ENCODE measurements at regions not wholly inside any gene's neighbourhood (a gene's known extent, or its start where the extent isn't known, plus 50 kb on each side); places are given as distances from the start of the nearest gene placed in this dataset.

DNA sequence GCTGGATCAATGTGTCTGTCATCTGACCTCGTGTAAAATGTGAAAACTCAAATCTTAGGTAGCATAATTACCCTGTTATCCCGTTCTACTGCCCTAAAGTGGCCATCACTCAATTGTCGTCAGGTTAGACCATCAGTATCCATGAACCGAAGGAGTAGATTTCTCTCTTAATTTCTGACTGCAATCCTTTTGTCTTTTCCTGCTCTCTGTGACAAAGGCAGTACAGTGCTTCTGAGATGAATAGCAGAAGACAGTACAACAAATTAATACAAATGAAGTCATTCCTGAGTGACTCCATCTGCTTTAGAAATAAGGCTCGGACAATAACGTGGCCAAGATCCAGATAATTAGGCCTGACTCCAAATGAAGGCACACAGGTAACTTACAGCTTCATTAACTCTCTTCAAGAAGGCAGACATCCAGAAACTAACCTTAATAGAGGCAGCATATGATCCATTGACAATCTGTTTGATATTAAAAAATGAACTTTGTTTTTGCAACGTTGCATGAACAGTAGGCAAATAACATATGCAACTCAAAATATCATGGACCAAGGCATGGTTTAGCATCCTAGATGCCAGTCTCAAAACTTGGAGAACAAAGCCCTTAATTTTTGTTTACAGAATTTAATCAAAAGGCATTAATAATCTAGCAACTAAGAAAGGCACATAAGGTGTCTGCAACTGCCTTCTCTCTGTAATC, 96.7 kb upstream of the CDH20 start:
- Histone ChIP-seq H4K5ac (ENCODE audit: low read depth, low read length) (no peak overlapping the region), H3K27me3 (ENCODE audit: control insufficient read depth, insufficient read depth, low read length) (no peaks in the 10 kb centered on the region), H3K14ac (replicated peaks; ENCODE audit: low read depth, low read length) (no peak overlapping the region), H3K9me1 (ENCODE audit: insufficient read depth, low read length) (no peaks in the 10 kb centered on the region), H2AK9ac (replicated peaks; ENCODE audit: low read depth, low read length, poor library complexity) (no peak overlapping the region), H2BK120ac (ENCODE audit: low read depth, low read length) (no peak overlapping the region), H4K8ac (ENCODE audit: low read depth in 2 of 2, low read length in 2 of 2) (no peak overlapping the region), H2BK5ac (ENCODE audit: low read depth, low read length, poor library complexity, severe bottlenecking) (no peak overlapping the region), H4K91ac (ENCODE audit: insufficient read depth, low read depth, low read length) (no peak overlapping the region), H3K18ac (ENCODE audit: low read depth, low read length) (no peak overlapping the region), H3K4me3 (ENCODE audit: insufficient read depth, low read depth, low read length) (no peak overlapping the region), H4K20me1 (ENCODE audit: insufficient read depth, low read length) (no peaks in the 10 kb centered on the region), H2AK5ac (ENCODE audit: low read depth, low read length) (no peak overlapping the region), H3K36me3 (ENCODE audit: control insufficient read depth, insufficient read depth, low read length) (no peaks in the 10 kb centered on the region), H3K4ac (ENCODE audit: low read depth, low read length) (no peak overlapping the region), H2BK15ac (ENCODE audit: low read depth, low read length) (no peak overlapping the region), H3K4me1 (ENCODE audit: control insufficient read depth, insufficient read depth, low read length) (no peaks in the 10 kb centered on the region), H3K9ac (ENCODE audit: low read depth, low read length) (no peak overlapping the region), H3K56ac (ENCODE audit: extremely low read depth, insufficient read depth, low read length) (no peak overlapping the region), H2AFZ (replicated peaks; ENCODE audit: low read length, poor library complexity) (no peak overlapping the region), H2BK20ac (ENCODE audit: low read depth, low read length) (no peak overlapping the region), H3K79me1 (ENCODE audit: low read depth in 1 of 2, low read length in 2 of 2) (no peaks in the 10 kb centered on the region), H3K9me3 (ENCODE audit: control insufficient read depth, insufficient read depth, low read length) (no peaks in the 10 kb centered on the region), H3K4me2 (ENCODE audit: low read depth, low read length) (no peak overlapping the region), H3K23ac (ENCODE audit: low read depth, low read length) (no peak overlapping the region), H3K27ac (ENCODE audit: insufficient read depth, low read length) (no peak overlapping the region)
- ChIA-PET CTCF (no interaction called here), POLR2A (ENCODE audit: unreplicated experiment) (no interaction called here)
- WGBS, 2 experiments (ENCODE audit: extremely low coverage in 2 of 2, insufficient read length in 1 of 2): 0% methylated on average over 2 of the region's 7 CpGs; no CpG with 5 or more reads in 1 of the 2 experiments
- dilution Hi-C loops (cut with HindIII; ENCODE audit: low sequenced_read_pairs, unreplicated experiment): no loop called here
- ATAC-seq (ENCODE audit: low read depth): no peak
- no TSS peak for BruUV-seq (replicated peaks)
- TF ChIP-seq MAFK (IDR thresholded peaks at IDR 0.05; ENCODE audit: low read depth, low read length): no peak
- no peak for TF ChIP-seq FOS (IDR thresholded peaks at IDR 0.05; ENCODE audit: low read depth, low read length)
- no peak for TF ChIP-seq RCOR1 (IDR thresholded peaks at IDR 0.05; ENCODE audit: insufficient replicate concordance, low read length)
- no peak for TF ChIP-seq CHD1 (IDR thresholded peaks at IDR 0.05; ENCODE audit: low read depth, low read length)
- TF ChIP-seq RFX5 (IDR thresholded peaks at IDR 0.05; ENCODE audit: low read depth, low read length): no peak
- TF ChIP-seq MXI1 (IDR thresholded peaks at IDR 0.05; ENCODE audit: borderline replicate concordance, low read depth, low read length): no peak
- TF ChIP-seq NFE2L2 (IDR thresholded peaks at IDR 0.05; ENCODE audit: low read depth, low read length): no peak
- no peak for TF ChIP-seq CEBPB (IDR thresholded peaks at IDR 0.05; ENCODE audit: low read depth, low read length)
- no peak for TF ChIP-seq RAD21 (IDR thresholded peaks at IDR 0.05; ENCODE audit: low read length)
- TF ChIP-seq, protein P1, sequence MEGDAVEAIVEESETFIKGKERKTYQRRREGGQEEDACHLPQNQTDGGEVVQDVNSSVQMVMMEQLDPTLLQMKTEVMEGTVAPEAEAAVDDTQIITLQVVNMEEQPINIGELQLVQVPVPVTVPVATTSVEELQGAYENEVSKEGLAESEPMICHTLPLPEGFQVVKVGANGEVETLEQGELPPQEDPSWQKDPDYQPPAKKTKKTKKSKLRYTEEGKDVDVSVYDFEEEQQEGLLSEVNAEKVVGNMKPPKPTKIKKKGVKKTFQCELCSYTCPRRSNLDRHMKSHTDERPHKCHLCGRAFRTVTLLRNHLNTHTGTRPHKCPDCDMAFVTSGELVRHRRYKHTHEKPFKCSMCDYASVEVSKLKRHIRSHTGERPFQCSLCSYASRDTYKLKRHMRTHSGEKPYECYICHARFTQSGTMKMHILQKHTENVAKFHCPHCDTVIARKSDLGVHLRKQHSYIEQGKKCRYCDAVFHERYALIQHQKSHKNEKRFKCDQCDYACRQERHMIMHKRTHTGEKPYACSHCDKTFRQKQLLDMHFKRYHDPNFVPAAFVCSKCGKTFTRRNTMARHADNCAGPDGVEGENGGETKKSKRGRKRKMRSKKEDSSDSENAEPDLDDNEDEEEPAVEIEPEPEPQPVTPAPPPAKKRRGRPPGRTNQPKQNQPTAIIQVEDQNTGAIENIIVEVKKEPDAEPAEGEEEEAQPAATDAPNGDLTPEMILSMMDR (conservative IDR thresholded peaks at IDR 0.05; ENCODE audit: low read depth, low read length): no peak
- no peak for TF ChIP-seq MAZ (IDR thresholded peaks at IDR 0.05; ENCODE audit: borderline replicate concordance, low read depth, low read length)
- in situ Hi-C loops (cut with MboI; ENCODE audit: low sequenced_read_pairs): no loop called here
- intact Hi-C loops (cut with micrococcal nuclease): no loop called here
- DNase-seq: no peak

Data from IMR-90 (cell line).